Esophagus muscularis mucosa (tissue), 4 donors: ENCODE measurements at regions not wholly inside any gene's neighbourhood (a gene's known extent, or its start where the extent isn't known, plus 50 kb on each side); places are given as distances from the start of the nearest gene placed in this dataset.

ENCODE experiments used
- DNase-seq: peaks from one replicate; pipeline ENCODE4 v3.0.0-alpha.2; 2017; ENCODE audit errors: extremely low spot score
- H3K27ac ChIP-seq, 4 donors: fragments of 200-600 bp; sonication (generic); replicated peaks in 1 of 4; 1 replicate in 3 of 4; 2 replicates in 1 of 4; pipeline ENCODE4 v1.5.1; 2016 to 2019; ENCODE audit warnings: mild to moderate bottlenecking in 1 of 4
- H3K27me3 ChIP-seq, 4 donors: fragments of 200-600 bp; sonication (generic); one replicate each; pipeline versions ENCODE4 v1.5.1 to v1.6.0; 2016 to 2019
- H3K36me3 ChIP-seq, 4 donors: fragments of 200-600 bp; sonication (generic); one replicate each; pipeline ENCODE4 v1.5.1; 2016 to 2019
- H3K4me1 ChIP-seq, 4 donors: fragments of 200-600 bp; sonication (generic); one replicate each; pipeline ENCODE4 v1.5.1; 2016 to 2019
- H3K4me3 ChIP-seq, 4 donors: fragments of 200-600 bp; sonication (generic); 1 replicate in 2 of 4; 2 replicates in 2 of 4; pipeline ENCODE4 v1.5.1; 2016 to 2019; ENCODE audit warnings: mild to moderate bottlenecking in 4 of 4, moderate library complexity in 1 of 4
- H3K9me3 ChIP-seq, 4 donors: fragments of 200-600 bp; sonication (generic); 1 replicate in 3 of 4; 2 replicates in 1 of 4; pipeline ENCODE4 v1.5.1; 2016 to 2019
- EP300 ChIP-seq: sonication (generic); formaldehyde crosslinking; IDR thresholded peaks from one replicate; pipeline ENCODE4 v1.6.1; 2017; ENCODE audit warnings: antibody characterized with exemption
- POLR2A ChIP-seq: fragments of 450-650 bp; IDR thresholded peaks from one replicate; pipeline ENCODE4 v1.6.1; 2017; ENCODE audit warnings: antibody characterized with exemption, moderate library complexity, mild to moderate bottlenecking, low read depth
- POLR2AphosphoS5 ChIP-seq, 2 donors: sonication (generic); formaldehyde crosslinking; IDR thresholded peaks; one replicate each; pipeline ENCODE4 v1.6.1; 2017; ENCODE audit warnings: antibody characterized with exemption in 2 of 2
- WGBS: methylation state at CpG from one replicate; pipeline ENCODE4 v1.1.5; 2018; 5-methylcytosine and 5-hydroxymethylcytosine counted together
- intact Hi-C: fragments of 100-400 bp; cut with DNase I; formaldehyde crosslinking; loops from one replicate; pipeline ENCODE4 v1.15.1; 2023
- TF ChIP-seq, protein P1 (sequence below), 3 experiments: fragments of 200-600 bp in 2 of 3; fragments of 450-650 bp in 1 of 3; sonication (generic) in 2 of 3; IDR thresholded peaks; one replicate each; pipeline ENCODE4 v1.5.1; 2017 to 2019; ENCODE audit warnings: antibody characterized with exemption in 3 of 3, mild to moderate bottlenecking in 2 of 3, moderate library complexity in 1 of 3

DNA sequence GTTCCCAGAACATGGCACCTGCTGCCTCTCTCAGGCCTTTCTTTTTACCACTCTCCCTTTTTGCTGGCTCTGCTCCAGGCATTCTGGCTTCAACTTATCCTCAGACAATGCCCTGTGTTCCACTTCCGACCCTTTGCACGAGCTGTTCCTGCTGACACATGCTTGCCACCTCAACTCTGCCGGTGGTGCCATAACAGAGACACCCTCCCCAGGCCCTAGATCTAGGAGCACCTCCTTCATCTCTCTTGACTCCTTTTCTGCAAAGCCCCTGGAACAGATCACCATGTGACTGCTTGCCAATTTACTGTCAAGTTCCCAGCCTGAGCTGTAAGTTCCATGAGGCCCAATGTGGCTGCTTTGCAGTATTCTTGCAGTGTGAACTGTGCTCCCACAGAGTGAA lies 256.0 kb upstream of the MKI67 start:
- TF ChIP-seq POLR2AphosphoS5 (IDR thresholded peaks at IDR 0.05) (no peak), POLR2A (no peak), EP300 (no peak)
- intact Hi-C loops: no loop called here
- Histone ChIP-seq H3K36me3 (no peaks in the 10 kb centered on the region), H3K27ac (no peak overlapping the region), H3K4me3 (no peak overlapping the region), H3K9me3 (no peaks in the 10 kb centered on the region), H3K4me1 (no peaks in the 10 kb centered on the region), H3K27me3 (peaks cover 0 to 36% (median 0%) of the 10 kb centered on the region in 4 donors)
- 39% methylated on average over 3 of the region's 3 CpGs for WGBS
- DNase-seq: no peak

DNA sequence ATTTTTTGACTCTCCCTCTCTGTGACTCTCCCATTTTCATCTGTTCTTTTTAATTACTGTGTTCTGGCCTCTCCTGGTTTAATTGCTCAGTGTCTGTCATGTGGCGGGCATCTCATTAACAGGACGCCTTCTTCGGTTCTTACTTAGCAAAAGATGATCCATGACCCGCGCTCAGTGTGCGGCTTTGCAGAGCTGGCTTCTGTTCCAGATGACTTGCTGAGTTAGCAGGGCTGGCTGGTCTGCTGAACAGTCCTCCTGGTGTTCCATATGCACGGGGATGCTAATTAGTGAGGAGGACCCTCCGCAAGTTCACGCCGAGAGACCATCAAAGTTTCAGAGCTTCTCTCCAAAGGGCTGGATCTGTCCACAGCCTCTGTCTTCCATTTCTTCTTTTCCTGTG lies 258.6 kb upstream of the MKI67 start:
- Histone ChIP-seq H3K27ac (no peak overlapping the region), H3K4me3 (no peak overlapping the region), H3K4me1 (no peaks in the 10 kb centered on the region), H3K9me3 (no peaks in the 10 kb centered on the region), H3K27me3 (peaks cover 0 to 49% (median 0%) of the 10 kb centered on the region in 4 donors), H3K36me3 (no peaks in the 10 kb centered on the region)
- TF ChIP-seq, protein P1, sequence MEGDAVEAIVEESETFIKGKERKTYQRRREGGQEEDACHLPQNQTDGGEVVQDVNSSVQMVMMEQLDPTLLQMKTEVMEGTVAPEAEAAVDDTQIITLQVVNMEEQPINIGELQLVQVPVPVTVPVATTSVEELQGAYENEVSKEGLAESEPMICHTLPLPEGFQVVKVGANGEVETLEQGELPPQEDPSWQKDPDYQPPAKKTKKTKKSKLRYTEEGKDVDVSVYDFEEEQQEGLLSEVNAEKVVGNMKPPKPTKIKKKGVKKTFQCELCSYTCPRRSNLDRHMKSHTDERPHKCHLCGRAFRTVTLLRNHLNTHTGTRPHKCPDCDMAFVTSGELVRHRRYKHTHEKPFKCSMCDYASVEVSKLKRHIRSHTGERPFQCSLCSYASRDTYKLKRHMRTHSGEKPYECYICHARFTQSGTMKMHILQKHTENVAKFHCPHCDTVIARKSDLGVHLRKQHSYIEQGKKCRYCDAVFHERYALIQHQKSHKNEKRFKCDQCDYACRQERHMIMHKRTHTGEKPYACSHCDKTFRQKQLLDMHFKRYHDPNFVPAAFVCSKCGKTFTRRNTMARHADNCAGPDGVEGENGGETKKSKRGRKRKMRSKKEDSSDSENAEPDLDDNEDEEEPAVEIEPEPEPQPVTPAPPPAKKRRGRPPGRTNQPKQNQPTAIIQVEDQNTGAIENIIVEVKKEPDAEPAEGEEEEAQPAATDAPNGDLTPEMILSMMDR (IDR thresholded peaks at IDR 0.05): no peak
- no peak for TF ChIP-seq EP300
- 94% methylated on average over 10 of the region's 10 CpGs for WGBS
- DNase-seq: no peak
- intact Hi-C loops: no loop called here

DNA sequence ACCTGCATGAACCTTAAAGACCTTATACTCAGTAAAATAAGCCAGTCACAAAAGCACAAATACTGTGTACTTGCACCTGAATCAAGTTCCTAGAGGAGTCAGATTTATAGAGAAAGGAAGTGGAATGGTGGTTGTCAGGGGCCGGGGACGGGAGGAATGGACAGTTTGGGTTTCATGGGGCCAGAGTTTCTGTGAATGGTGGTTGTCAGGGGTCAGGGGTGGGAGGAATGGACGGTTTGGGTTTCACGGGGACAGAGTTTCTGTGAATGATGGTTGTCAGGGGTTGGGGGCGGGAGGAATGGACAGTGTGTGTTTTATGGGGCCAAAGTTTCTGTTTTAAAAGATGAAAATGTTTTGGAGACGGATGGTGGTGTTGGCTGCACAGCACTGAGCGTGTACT lies 260.0 kb upstream of the MKI67 start:
- H3K4me1 ChIP-seq: no peaks in the 10 kb centered on the region
- H3K36me3 ChIP-seq: no peaks in the 10 kb centered on the region
- intact Hi-C loops: no loop called here
- peaks cover 0 to 42% (median 0%) of the 10 kb centered on the region in 4 donors for H3K27me3 ChIP-seq
- no peaks in the 10 kb centered on the region for H3K9me3 ChIP-seq
- WGBS: 59% methylated on average over 7 of the region's 7 CpGs
- no peak overlapping the region for H3K27ac ChIP-seq
- no peak overlapping the region for H3K4me3 ChIP-seq
- no peak for TF ChIP-seq POLR2A
- TF ChIP-seq EP300: no peak
- TF ChIP-seq POLR2AphosphoS5 (IDR thresholded peaks at IDR 0.05): no peak
- TF ChIP-seq, protein P1 (IDR thresholded peaks at IDR 0.05): no peak
- no peak for DNase-seq

DNA sequence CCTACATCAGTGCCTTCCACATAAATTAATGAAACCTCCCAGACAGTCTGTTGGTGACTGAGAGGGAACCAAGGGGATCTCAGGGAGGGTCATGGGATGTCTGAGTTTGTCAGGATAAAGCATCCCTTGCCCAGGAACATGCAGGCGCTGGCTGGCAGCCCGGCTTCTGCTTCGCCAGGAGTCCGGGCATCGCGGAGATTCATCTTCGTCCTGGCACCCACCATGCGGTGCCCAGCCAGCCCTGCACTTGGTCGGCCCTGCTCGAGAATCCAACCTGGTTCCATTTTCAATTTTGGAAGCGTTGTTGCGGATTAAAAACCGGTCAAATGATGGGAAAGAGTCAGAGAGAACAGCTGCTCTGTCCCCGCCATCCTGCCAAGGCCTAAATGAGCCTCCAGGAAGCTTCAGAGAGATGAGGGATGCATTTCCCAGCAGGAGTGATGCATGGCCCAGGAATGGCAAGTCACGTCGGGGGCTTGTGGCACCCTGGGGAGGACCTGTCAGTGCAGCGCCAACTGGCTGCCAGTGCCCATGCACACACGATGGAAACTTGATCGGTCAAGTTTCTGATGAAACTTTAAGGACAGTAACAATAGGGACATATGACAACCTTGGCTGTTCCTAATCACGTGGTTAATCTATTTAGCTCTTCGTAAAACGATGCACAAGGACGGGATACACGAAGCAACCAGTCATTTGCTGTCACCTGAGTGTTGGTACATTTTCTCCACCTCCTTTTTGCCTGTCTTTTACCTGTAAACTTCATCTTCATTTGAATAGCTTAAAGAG lies 260.8 kb upstream of the MKI67 start:
- Histone ChIP-seq H3K27me3 (peaks cover 0 to 41% (median 0%) of the 10 kb centered on the region in 4 donors), H3K4me3 (no peak overlapping the region), H3K4me1 (no peaks in the 10 kb centered on the region), H3K9me3 (no peaks in the 10 kb centered on the region), H3K36me3 (no peaks in the 10 kb centered on the region), H3K27ac (no peak overlapping the region)
- 82% methylated on average over 20 of the region's 24 CpGs for WGBS
- TF ChIP-seq POLR2A (no peak), EP300 (no peak), POLR2AphosphoS5 (IDR thresholded peaks at IDR 0.05) (no peak)
- TF ChIP-seq, protein P1 (IDR thresholded peaks at IDR 0.05): no peak
- intact Hi-C loops: no loop called here
- DNase-seq: no peak

DNA sequence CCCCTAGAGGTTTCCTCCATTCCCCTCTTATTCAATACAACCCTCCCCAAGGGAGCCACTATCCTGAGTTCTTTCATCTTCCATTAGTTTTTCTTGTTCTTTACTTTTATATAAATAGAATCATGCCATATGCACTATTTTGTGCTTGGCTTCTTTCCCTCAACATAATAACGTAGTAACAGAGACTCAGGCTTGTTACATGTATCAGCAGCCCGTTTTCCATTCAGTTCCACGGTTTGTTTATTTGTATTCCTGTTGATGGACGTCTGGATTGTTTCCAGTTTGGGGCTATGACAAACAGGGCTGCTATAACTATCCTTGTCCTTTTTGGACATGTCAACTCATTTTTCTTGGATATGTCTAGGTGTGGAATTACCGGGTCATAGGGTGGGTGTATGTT lies 264.4 kb upstream of the MKI67 start:
- Histone ChIP-seq H3K36me3 (no peaks in the 10 kb centered on the region), H3K9me3 (no peaks in the 10 kb centered on the region), H3K4me3 (no peak overlapping the region), H3K27me3 (peaks cover 0 to 33% (median 0%) of the 10 kb centered on the region in 4 donors), H3K4me1 (no peaks in the 10 kb centered on the region), H3K27ac (no peak overlapping the region)
- WGBS: 19% methylated on average over 5 of the region's 5 CpGs
- no peak for DNase-seq
- TF ChIP-seq POLR2A (no peak), EP300 (no peak)
- TF ChIP-seq, protein P1 (IDR thresholded peaks at IDR 0.05): no peak
- intact Hi-C loops: no loop called here
